ENCODE measurements at regions not wholly inside any gene's neighbourhood (a gene's known extent, or its start where the extent isn't known, plus 50 kb on each side); places are given as distances from the start of the nearest gene placed in this dataset.

DNA sequence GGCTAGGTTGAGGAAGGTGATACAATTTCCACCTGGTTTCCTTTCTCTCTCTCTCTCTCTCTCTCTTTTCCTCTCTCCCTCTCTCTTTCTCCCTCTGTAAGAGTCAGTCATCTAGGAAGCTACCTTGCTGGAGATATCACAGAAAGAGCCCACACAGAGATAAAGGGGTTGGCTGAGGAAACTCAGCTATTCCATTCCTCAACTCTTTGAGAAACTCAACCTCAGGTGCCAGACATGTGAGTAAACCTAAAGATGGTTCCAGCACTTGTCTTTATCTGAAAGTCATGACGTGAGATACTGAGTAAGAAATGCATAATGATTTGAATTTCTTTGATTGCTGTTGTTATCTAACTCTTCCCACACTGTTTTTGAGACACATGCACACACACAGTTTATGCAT is 564.0 kb downstream of the SPOCK3 start:
- H3K27ac Mint-ChIP-seq = no peak overlapping the region
- H3K36me3 Mint-ChIP-seq (ENCODE audit: low read depth) = no peaks in the 10 kb centered on the region
- TF ChIP-seq, protein P1, sequence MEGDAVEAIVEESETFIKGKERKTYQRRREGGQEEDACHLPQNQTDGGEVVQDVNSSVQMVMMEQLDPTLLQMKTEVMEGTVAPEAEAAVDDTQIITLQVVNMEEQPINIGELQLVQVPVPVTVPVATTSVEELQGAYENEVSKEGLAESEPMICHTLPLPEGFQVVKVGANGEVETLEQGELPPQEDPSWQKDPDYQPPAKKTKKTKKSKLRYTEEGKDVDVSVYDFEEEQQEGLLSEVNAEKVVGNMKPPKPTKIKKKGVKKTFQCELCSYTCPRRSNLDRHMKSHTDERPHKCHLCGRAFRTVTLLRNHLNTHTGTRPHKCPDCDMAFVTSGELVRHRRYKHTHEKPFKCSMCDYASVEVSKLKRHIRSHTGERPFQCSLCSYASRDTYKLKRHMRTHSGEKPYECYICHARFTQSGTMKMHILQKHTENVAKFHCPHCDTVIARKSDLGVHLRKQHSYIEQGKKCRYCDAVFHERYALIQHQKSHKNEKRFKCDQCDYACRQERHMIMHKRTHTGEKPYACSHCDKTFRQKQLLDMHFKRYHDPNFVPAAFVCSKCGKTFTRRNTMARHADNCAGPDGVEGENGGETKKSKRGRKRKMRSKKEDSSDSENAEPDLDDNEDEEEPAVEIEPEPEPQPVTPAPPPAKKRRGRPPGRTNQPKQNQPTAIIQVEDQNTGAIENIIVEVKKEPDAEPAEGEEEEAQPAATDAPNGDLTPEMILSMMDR (IDR thresholded peaks at IDR 0.05; ENCODE audit: unreplicated experiment in 3 of 3) = no peak
- H3K4me1 Mint-ChIP-seq = no peaks in the 10 kb centered on the region
- H3K27me3 Mint-ChIP-seq (ENCODE audit: low read depth) = no peaks in the 10 kb centered on the region
- H3K9me3 Mint-ChIP-seq = peaks cover 4% of the 10 kb centered on the region
- H3K4me3 Mint-ChIP-seq = no peak overlapping the region

- H3K4me3 Mint-ChIP-seq = no peak overlapping the region
- TF ChIP-seq, protein P1 (IDR thresholded peaks at IDR 0.05; ENCODE audit: unreplicated experiment in 3 of 3) = no peak
- H3K27me3 Mint-ChIP-seq (ENCODE audit: low read depth) = no peaks in the 10 kb centered on the region
- H3K27ac Mint-ChIP-seq = no peak overlapping the region
- no peaks in the 10 kb centered on the region for H3K36me3 Mint-ChIP-seq (ENCODE audit: low read depth)
- H3K9me3 Mint-ChIP-seq = peaks cover 4% of the 10 kb centered on the region
- no peaks in the 10 kb centered on the region for H3K4me1 Mint-ChIP-seq
Observed at GRCh38 chr4:166673911-166674310, 560.4 kb downstream of the SPOCK3 start.

DNA sequence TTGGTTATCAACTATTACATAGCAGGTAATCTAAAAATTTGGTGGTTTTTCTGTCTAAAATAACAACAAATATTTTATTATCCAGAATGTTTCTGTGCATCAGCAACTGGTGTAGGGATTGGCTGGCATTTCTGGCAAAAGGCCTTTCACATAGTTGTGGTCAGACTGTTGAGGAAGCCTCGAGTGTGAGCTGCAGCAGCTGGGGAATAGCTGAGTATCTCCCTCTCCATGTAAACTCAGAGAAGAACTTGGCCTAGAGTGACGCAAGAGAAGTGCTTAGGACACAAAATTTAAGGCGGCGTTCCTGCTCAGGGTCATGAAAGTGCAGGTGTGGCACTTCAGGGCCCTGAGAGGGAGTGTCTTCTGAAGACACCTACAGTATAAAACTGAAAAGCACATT is 558.9 kb downstream of the SPOCK3 start:
- Mint-ChIP-seq H3K27me3 (ENCODE audit: low read depth) (no peaks in the 10 kb centered on the region), H3K4me3 (no peak overlapping the region)
- TF ChIP-seq, protein P1 (IDR thresholded peaks at IDR 0.05; ENCODE audit: unreplicated experiment in 3 of 3) = no peak

GRCh38 chr4:166680796-166681195 is 553.5 kb downstream of the SPOCK3 start:
- H3K36me3 Mint-ChIP-seq (ENCODE audit: low read depth) = no peaks in the 10 kb centered on the region
- H3K4me1 Mint-ChIP-seq = peaks cover 17% of the 10 kb centered on the region
- H3K27me3 Mint-ChIP-seq (ENCODE audit: low read depth) = no peaks in the 10 kb centered on the region
- H3K27ac Mint-ChIP-seq = no peak overlapping the region
- TF ChIP-seq, protein P1 (IDR thresholded peaks at IDR 0.05; ENCODE audit: unreplicated experiment in 3 of 3) = no peak
- H3K9me3 Mint-ChIP-seq = no peaks in the 10 kb centered on the region
- no peak overlapping the region for H3K4me3 Mint-ChIP-seq

More for the DNA sequence above, 558.9 kb downstream of the SPOCK3 start:
- Mint-ChIP-seq H3K9me3 (peaks cover 4% of the 10 kb centered on the region), H3K27ac (no peak overlapping the region), H3K36me3 (ENCODE audit: low read depth) (no peaks in the 10 kb centered on the region), H3K4me1 (no peaks in the 10 kb centered on the region)

DNA sequence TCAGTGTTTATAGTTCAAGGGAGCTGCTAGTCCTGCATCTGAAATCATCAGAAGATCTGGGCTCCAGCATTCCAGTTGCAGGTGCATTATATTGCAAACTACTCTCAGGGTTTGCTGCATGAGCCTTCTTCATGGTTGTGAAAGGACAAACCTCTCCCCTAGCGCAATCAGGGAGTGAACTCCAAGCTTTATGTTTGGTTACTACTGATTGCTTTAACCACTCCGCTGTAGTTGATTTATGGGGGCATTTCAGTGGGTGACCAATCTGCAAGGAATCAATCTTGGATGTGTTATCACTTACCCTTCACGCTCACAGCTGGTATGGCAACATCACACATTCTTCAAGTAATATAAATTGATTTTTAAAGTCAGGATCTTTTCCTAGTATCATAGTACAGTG is 552.1 kb downstream of the SPOCK3 start:
- H3K27ac Mint-ChIP-seq = no peak overlapping the region
- H3K36me3 Mint-ChIP-seq (ENCODE audit: low read depth) = no peaks in the 10 kb centered on the region
- no peak overlapping the region for H3K4me3 Mint-ChIP-seq
- no peaks in the 10 kb centered on the region for H3K9me3 Mint-ChIP-seq
- no peaks in the 10 kb centered on the region for H3K27me3 Mint-ChIP-seq (ENCODE audit: low read depth)
- TF ChIP-seq, protein P1 (IDR thresholded peaks at IDR 0.05; ENCODE audit: unreplicated experiment in 3 of 3) = no peak
- H3K4me1 Mint-ChIP-seq = peaks cover 18% of the 10 kb centered on the region
